Fibroblast of lung (primary cell): ENCODE measurements at regions not wholly inside any gene's neighbourhood (a gene's known extent, or its start where the extent isn't known, plus 50 kb on each side); places are given as distances from the start of the nearest gene placed in this dataset.
A peak's percentile ranks its signal among the peaks of the same experiment; 100 is the strongest.

Experiments used
- EZH2 ChIP-seq: IDR thresholded peaks from 2 replicates; pipeline ENCODE4 v1.5.1; 2012; ENCODE audit warnings: low read length, control low read depth, mild to moderate bottlenecking; ENCODE audit errors: missing control alignments
- TF ChIP-seq, protein P1 (sequence below), 2 donors: IDR thresholded peaks in 1 of 2; conservative IDR thresholded peaks in 1 of 2; 1 replicate in 1 of 2; 2 replicates in 1 of 2; pipeline ENCODE4 v1.5.1; 2011 to 2012; ENCODE audit warnings: low read length in 2 of 2, control low read depth in 1 of 2, inconsistent platforms in 1 of 2, low read depth in 1 of 2, mild to moderate bottlenecking in 1 of 2

DNA sequence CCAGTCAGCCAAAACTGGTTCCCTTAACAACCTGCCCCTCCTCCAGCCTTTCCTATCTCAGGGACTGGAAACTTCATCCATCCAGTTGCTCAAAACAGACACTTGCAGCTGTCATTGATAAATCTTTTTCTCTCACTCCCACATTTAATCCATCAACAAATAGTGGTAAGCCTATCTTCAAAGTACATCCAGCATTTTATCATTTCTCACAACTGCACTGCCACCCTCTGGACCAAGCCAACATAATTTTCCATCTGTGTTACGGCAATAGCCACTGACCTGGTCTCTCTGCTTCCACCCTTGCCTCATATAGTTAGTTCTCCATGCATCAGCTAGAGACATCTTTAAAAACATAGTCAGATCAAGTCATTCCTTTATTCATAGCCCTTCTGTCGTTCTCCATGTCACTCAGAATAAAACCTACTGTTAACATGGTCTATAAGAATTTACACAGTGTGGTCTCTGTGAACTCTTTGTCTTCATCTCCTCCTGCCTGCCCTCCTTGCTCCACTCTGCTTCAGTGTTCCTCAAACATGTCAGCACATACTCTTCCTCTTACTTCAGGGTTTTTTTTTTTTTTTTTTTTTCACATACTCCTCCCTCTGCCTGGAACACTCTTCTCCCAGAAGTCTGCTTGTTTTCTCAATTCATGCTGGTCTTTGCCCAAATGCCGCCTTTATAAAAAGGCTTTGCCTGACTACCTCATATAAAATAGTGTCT, 102.5 kb upstream of the COL6A5 start:
- no peak for TF ChIP-seq EZH2
- TF ChIP-seq, protein P1, sequence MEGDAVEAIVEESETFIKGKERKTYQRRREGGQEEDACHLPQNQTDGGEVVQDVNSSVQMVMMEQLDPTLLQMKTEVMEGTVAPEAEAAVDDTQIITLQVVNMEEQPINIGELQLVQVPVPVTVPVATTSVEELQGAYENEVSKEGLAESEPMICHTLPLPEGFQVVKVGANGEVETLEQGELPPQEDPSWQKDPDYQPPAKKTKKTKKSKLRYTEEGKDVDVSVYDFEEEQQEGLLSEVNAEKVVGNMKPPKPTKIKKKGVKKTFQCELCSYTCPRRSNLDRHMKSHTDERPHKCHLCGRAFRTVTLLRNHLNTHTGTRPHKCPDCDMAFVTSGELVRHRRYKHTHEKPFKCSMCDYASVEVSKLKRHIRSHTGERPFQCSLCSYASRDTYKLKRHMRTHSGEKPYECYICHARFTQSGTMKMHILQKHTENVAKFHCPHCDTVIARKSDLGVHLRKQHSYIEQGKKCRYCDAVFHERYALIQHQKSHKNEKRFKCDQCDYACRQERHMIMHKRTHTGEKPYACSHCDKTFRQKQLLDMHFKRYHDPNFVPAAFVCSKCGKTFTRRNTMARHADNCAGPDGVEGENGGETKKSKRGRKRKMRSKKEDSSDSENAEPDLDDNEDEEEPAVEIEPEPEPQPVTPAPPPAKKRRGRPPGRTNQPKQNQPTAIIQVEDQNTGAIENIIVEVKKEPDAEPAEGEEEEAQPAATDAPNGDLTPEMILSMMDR (conservative IDR thresholded peaks at IDR 0.05 in 1 of 2, IDR thresholded peaks at IDR 0.05 in 1 of 2; ENCODE audit: low read depth in 1 of 2, low read length in 2 of 2), result peak; percentile 13 to 17
